SIG-M5 treated with dmso at 0.1 percent for 504 hours (cell line): ENCODE measurements at regions not wholly inside any gene's neighbourhood (a gene's known extent, or its start where the extent isn't known, plus 50 kb on each side); places are given as distances from the start of the nearest gene placed in this dataset.
"Not testable (repeated sequence)": the region's sequence is repeated elsewhere in the genome, so short reads cannot be mapped to it uniquely, and the experiment has no call there.

ENCODE experiments used
- DNase-seq: peaks from one replicate; lab custom pipeline; 2025; ENCODE audit not compliant: unreplicated experiment; lab: John Stamatoyannopoulos, UW

- no peak for DNase-seq
Observed at GRCh38 chr10:43921478-43921877, 272.8 kb upstream of the ZNF32 start.

- DNase-seq = not testable (repeated sequence)
Observed at GRCh38 chr10:43920236-43920758, 271.6 kb upstream of the ZNF32 start.

GRCh38 chr10:43913676-43914235 is 265.1 kb upstream of the ZNF32 start:
- DNase-seq = no peak

- peak; percentile 28 for DNase-seq
Observed at GRCh38 chr10:43912469-43912868, 263.8 kb upstream of the ZNF32 start.

GRCh38 chr10:43906490-43906889 is 257.8 kb upstream of the ZNF32 start:
- DNase-seq = no peak

GRCh38 chr10:43905512-43906236 is 257.0 kb upstream of the ZNF32 start:
- DNase-seq = no peak

- no peak for DNase-seq
Observed at GRCh38 chr10:43904844-43905243, 256.2 kb upstream of the ZNF32 start.

GRCh38 chr10:43904301-43904700 is 255.6 kb upstream of the ZNF32 start:
- DNase-seq = no peak

- no peak for DNase-seq
Observed at GRCh38 chr10:43903451-43903850, 254.8 kb upstream of the ZNF32 start.

GRCh38 chr10:43902842-43903241 is 254.2 kb upstream of the ZNF32 start:
- DNase-seq = no peak

GRCh38 chr10:43901744-43902504 is 253.2 kb upstream of the ZNF32 start:
- DNase-seq = no peak

- no peak for DNase-seq
Observed at GRCh38 chr10:43901302-43901701, 252.6 kb upstream of the ZNF32 start.

GRCh38 chr10:43900571-43900970 is 251.9 kb upstream of the ZNF32 start:
- no peak for DNase-seq

GRCh38 chr10:43899224-43899959 is 250.7 kb upstream of the ZNF32 start:
- DNase-seq = no peak

- no peak for DNase-seq
Observed at GRCh38 chr10:43898592-43898991, 249.9 kb upstream of the ZNF32 start.

- no peak for DNase-seq
Observed at GRCh38 chr10:43897765-43898419, 249.2 kb upstream of the ZNF32 start.

- DNase-seq = no peak
Observed at GRCh38 chr10:43892062-43892770, 243.5 kb upstream of the ZNF32 start.

- DNase-seq = no peak
Observed at GRCh38 chr10:43891241-43891640, 242.6 kb upstream of the ZNF32 start.

GRCh38 chr10:43890124-43890523 is 241.4 kb upstream of the ZNF32 start:
- no peak for DNase-seq

GRCh38 chr10:43888586-43888985 is 239.9 kb upstream of the ZNF32 start:
- DNase-seq = no peak
